H1 (cell line): ENCODE measurements at regions not wholly inside any gene's neighbourhood (a gene's known extent, or its start where the extent isn't known, plus 50 kb on each side); places are given as distances from the start of the nearest gene placed in this dataset.

ENCODE experiments used
- CTCF ChIA-PET: fragments of 300-600 bp; sonication (Branson Sonifier 250); formaldehyde crosslinking; loops from one replicate; lab custom pipeline; 2021; ENCODE audit not compliant: partially characterized antibody; lab: Charles Lee
- POLR2A ChIA-PET: fragments of 300-600 bp; sonication (Branson Sonifier 250); formaldehyde crosslinking; loops from one replicate; lab custom pipeline; 2021; ENCODE audit warnings: inconsistent platforms; ENCODE audit not compliant: partially characterized antibody; lab: Charles Lee
- DNase-seq, 2 experiments: peaks; one replicate each; pipeline versions ENCODE4 v3.0.0 to v3.0.0-alpha.2; 2010 to 2022; ENCODE audit warnings: low spot score in 2 of 2, low read depth in 1 of 2, mixed read lengths in 1 of 2
- FAIRE-seq: peaks from 2 replicates; lab custom pipeline; 2011; peaks lifted over from hg19 to GRCh38; lab: Jason Lieb, UNC
- H2AFZ ChIP-seq: 2 replicates; pipeline ENCODE4 v1.8.1; 2012; ENCODE audit warnings: low read length, inconsistent platforms
- H2AK5ac ChIP-seq: 2 replicates; pipeline ENCODE4 v1.6.1; 2013; ENCODE audit warnings: low read depth, low read length
- H2BK120ac ChIP-seq: replicated peaks from 2 replicates; pipeline ENCODE3; 2013; ENCODE audit warnings: low read depth, low read length, inconsistent platforms
- H2BK12ac ChIP-seq: 2 replicates; pipeline ENCODE4 v1.6.1; 2013; ENCODE audit warnings: low read depth, low read length
- H2BK15ac ChIP-seq: 2 replicates; pipeline ENCODE4 v1.6.1; 2013; ENCODE audit warnings: low read length
- H2BK20ac ChIP-seq: 2 replicates; pipeline ENCODE4 v1.6.1; 2013; ENCODE audit warnings: low read length
- H2BK5ac ChIP-seq: 2 replicates; pipeline ENCODE4 v1.6.1; 2013; ENCODE audit warnings: low read depth, low read length
- H3K14ac ChIP-seq: 2 replicates; pipeline ENCODE4 v1.6.1; 2013; ENCODE audit warnings: inconsistent platforms; ENCODE audit not compliant: insufficient read length
- H3K18ac ChIP-seq: 2 replicates; pipeline ENCODE4 v1.6.1; 2013; ENCODE audit warnings: low read length; ENCODE audit errors: extremely low read depth
- H3K23ac ChIP-seq: 2 replicates; pipeline ENCODE4 v1.6.1; 2013; ENCODE audit warnings: inconsistent platforms; ENCODE audit not compliant: insufficient read length
- H3K23me2 ChIP-seq: 2 replicates; pipeline ENCODE4 v1.6.1; 2013; ENCODE audit warnings: low read depth, low read length
- H3K27ac ChIP-seq: 2 replicates; pipeline ENCODE4 v1.6.1; 2011; ENCODE audit warnings: low read depth, low read length, inconsistent platforms
- H3K27me3 ChIP-seq, 4 experiments: replicated peaks in 1 of 4; 1 replicate in 1 of 4; 2 replicates in 3 of 4; pipeline versions ENCODE4 v1.6.1 to v1.8.1; 2011 to 2013; ENCODE audit warnings: low read length in 3 of 4, mild to moderate bottlenecking in 3 of 4, inconsistent platforms in 2 of 4, mixed read lengths in 2 of 4, moderate library complexity in 1 of 4; ENCODE audit not compliant: control insufficient read depth in 3 of 4, insufficient read depth in 3 of 4; ENCODE audit errors: extremely low read depth in 1 of 4
- H3K36me3 ChIP-seq, 4 experiments: 2 replicates each; pipeline versions ENCODE4 v1.6.1 to v1.8.1; 2011 to 2013; ENCODE audit warnings: mild to moderate bottlenecking in 4 of 4, low read length in 3 of 4, moderate library complexity in 2 of 4, control low read depth in 1 of 4, inconsistent platforms in 1 of 4; ENCODE audit not compliant: insufficient read depth in 4 of 4, control insufficient read depth in 2 of 4
- H3K4ac ChIP-seq: replicated peaks from 2 replicates; pipeline ENCODE3; 2013; ENCODE audit warnings: low read length, low read depth, mixed read lengths, inconsistent platforms; ENCODE audit not compliant: insufficient read length
- H3K4me1 ChIP-seq, 4 experiments: replicated peaks in 1 of 4; 1 replicate in 1 of 4; 2 replicates in 3 of 4; pipeline versions ENCODE4 v1.6.1 to v1.8.1; 2011 to 2013; ENCODE audit warnings: low read length in 3 of 4, inconsistent platforms in 2 of 4, mixed read lengths in 1 of 4; ENCODE audit not compliant: insufficient read depth in 4 of 4, control insufficient read depth in 3 of 4
- H3K4me2 ChIP-seq, 2 experiments: 2 replicates each; pipeline versions ENCODE4 v1.6.1 to v1.8.1; 2011 to 2013; ENCODE audit warnings: low read depth in 2 of 2, low read length in 2 of 2, control low read depth in 1 of 2, inconsistent platforms in 1 of 2, mild to moderate bottlenecking in 1 of 2; ENCODE audit not compliant: insufficient read depth in 1 of 2
- H3K4me3 ChIP-seq, 4 experiments: fragments of 200-600, 300-600 bp in 1 of 4; sonication (generic), shearing (Covaris generic), sonication (Bioruptor Twin) in 1 of 4; 2 replicates each; pipeline versions ENCODE4 v1.5.1 to v1.8.1; 2011 to 2016; ENCODE audit warnings: low read length in 4 of 4, low read depth in 3 of 4, control low read depth in 2 of 4, inconsistent platforms in 2 of 4, mild to moderate bottlenecking in 2 of 4, mixed read lengths in 1 of 4, moderate library complexity in 1 of 4; ENCODE audit not compliant: insufficient read depth in 2 of 4; ENCODE audit errors: extremely low read depth in 1 of 4
- H3K56ac ChIP-seq: replicated peaks from 2 replicates; pipeline ENCODE3; 2013; ENCODE audit warnings: low read depth, mild to moderate bottlenecking, mixed read lengths, low read length, inconsistent platforms; ENCODE audit not compliant: insufficient read length
- H3K79me1 ChIP-seq: 2 replicates; pipeline ENCODE4 v1.6.1; 2013; ENCODE audit warnings: low read depth, low read length, control low read depth
- H3K79me2 ChIP-seq, 2 experiments: 2 replicates each; pipeline versions ENCODE4 v1.6.1 to v1.8.1; 2012 to 2013; ENCODE audit warnings: low read length in 2 of 2, mild to moderate bottlenecking in 2 of 2, inconsistent platforms in 1 of 2; ENCODE audit not compliant: insufficient read depth in 2 of 2, control insufficient read depth in 1 of 2
- H3K9ac ChIP-seq, 4 experiments: replicated peaks in 1 of 4; 1 replicate in 1 of 4; 2 replicates in 3 of 4; pipeline versions ENCODE4 v1.6.1 to v1.8.1; 2011 to 2013; ENCODE audit warnings: low read depth in 3 of 4, low read length in 3 of 4, control low read depth in 2 of 4, mild to moderate bottlenecking in 2 of 4, moderate library complexity in 2 of 4, inconsistent platforms in 1 of 4; ENCODE audit errors: extremely low read depth in 1 of 4
- H3K9me3 ChIP-seq, 2 experiments: 2 replicates each; pipeline versions ENCODE4 v1.6.1 to v1.8.1; 2012 to 2013; ENCODE audit warnings: mild to moderate bottlenecking in 2 of 2, moderate library complexity in 2 of 2, control low read depth in 1 of 2, inconsistent platforms in 1 of 2, low read depth in 1 of 2, low read length in 1 of 2, mixed read lengths in 1 of 2; ENCODE audit not compliant: insufficient read depth in 2 of 2
- H4K20me1 ChIP-seq, 2 experiments: replicated peaks in 1 of 2; 2 replicates each; pipeline versions ENCODE3 to v1.8.1; 2011 to 2013; ENCODE audit warnings: inconsistent platforms in 2 of 2, low read length in 2 of 2, mild to moderate bottlenecking in 1 of 2; ENCODE audit not compliant: insufficient read depth in 2 of 2, control insufficient read depth in 1 of 2
- H4K5ac ChIP-seq: 2 replicates; pipeline ENCODE4 v1.6.1; 2013; ENCODE audit warnings: low read length, low read depth, mixed read lengths, inconsistent platforms; ENCODE audit not compliant: insufficient read length
- H4K8ac ChIP-seq: 2 replicates; pipeline ENCODE4 v1.8.0; 2013; ENCODE audit warnings: mild to moderate bottlenecking, moderate library complexity, low read length, inconsistent platforms; ENCODE audit not compliant: insufficient read depth; ENCODE audit errors: extremely low read depth
- H4K91ac ChIP-seq: replicated peaks from 2 replicates; pipeline ENCODE3; 2013; ENCODE audit warnings: low read length, mixed read lengths, inconsistent platforms; ENCODE audit not compliant: insufficient read length
- CBX8 ChIP-seq: fragments of 300-800, 300-1000 bp; sonication (generic); IDR thresholded peaks from 2 replicates; pipeline ENCODE4 v1.7.1; 2016; ENCODE audit warnings: low read depth, low read length, borderline replicate concordance
- FOSL1 ChIP-seq: IDR thresholded peaks from 2 replicates; pipeline ENCODE4 v1.6.1; 2011; ENCODE audit warnings: mild to moderate bottlenecking, low read depth, low read length, moderate library complexity; ENCODE audit not compliant: insufficient read depth
- GTF2F1 ChIP-seq: IDR thresholded peaks from 2 replicates; pipeline ENCODE4 v1.6.1; 2012; ENCODE audit warnings: low read depth, low read length, improper control_type of control experiment, borderline replicate concordance
- HDAC2 ChIP-seq, 2 experiments: fragments of 300-600 bp in 1 of 2; sonication (generic) in 1 of 2; IDR thresholded peaks; 2 replicates each; pipeline ENCODE4 v1.6.1; 2011 to 2012; ENCODE audit warnings: low read depth in 2 of 2, low read length in 2 of 2, mild to moderate bottlenecking in 2 of 2, moderate library complexity in 2 of 2, borderline replicate concordance in 1 of 2, inconsistent platforms in 1 of 2
- NANOG ChIP-seq: IDR thresholded peaks from 2 replicates; pipeline ENCODE4 v1.6.1; 2011; ENCODE audit warnings: low read length, low read depth, mild to moderate bottlenecking, inconsistent platforms; ENCODE audit not compliant: insufficient read depth, poor library complexity, severe bottlenecking
- SIN3A ChIP-seq, 2 experiments: IDR thresholded peaks in 1 of 2; conservative IDR thresholded peaks in 1 of 2; 2 replicates each; pipeline ENCODE4 v1.6.1; 2011 to 2012; ENCODE audit warnings: low read length in 2 of 2, improper control_type of control experiment in 1 of 2, low read depth in 1 of 2, mild to moderate bottlenecking in 1 of 2
- SUZ12 ChIP-seq: fragments of 200-600 bp; sonication (generic); IDR thresholded peaks from 2 replicates; pipeline ENCODE4 v1.6.1; 2012; ENCODE audit warnings: mild to moderate bottlenecking, inconsistent platforms, low read length, moderate library complexity, mixed read lengths
- TEAD4 ChIP-seq: IDR thresholded peaks from 2 replicates; pipeline ENCODE4 v1.6.1; 2012; ENCODE audit warnings: low read depth, low read length, inconsistent platforms, mixed read lengths
- WGBS, 2 experiments: shearing (Covaris generic) in 1 of 2; methylation state at CpG; one replicate each; pipeline versions ENCODE4 v1.1.6 to v1.1.7; 2013 to 2015; ENCODE audit warnings: low lambda C conversion rate in 2 of 2, mixed read lengths in 2 of 2, inconsistent platforms in 1 of 2, low coverage in 1 of 2, missing lambda C conversion rate in 1 of 2; ENCODE audit not compliant: insufficient replicate concordance in 2 of 2, insufficient coverage in 1 of 2, insufficient read length in 1 of 2; ENCODE audit errors: extremely low coverage in 1 of 2, missing lambda C conversion rate in 1 of 2; 5-methylcytosine and 5-hydroxymethylcytosine counted together

GRCh38 chrX:39654952-39655351 lies 442.8 kb downstream of the BCOR start:
- ChIA-PET POLR2A (interaction anchor here (0.7 to 1.5 kb wide), 3 partner anchors 13 to 117 kb away, joined by 3 to 4 read pairs (median 3); no protein-coding TSS in a partner anchor), CTCF (interaction anchor here (1.4 to 1.5 kb wide), 2 partner anchors 43 to 47 kb away, joined by 4 read pairs; no protein-coding TSS in a partner anchor)
- no peak overlapping the region for H3K23ac ChIP-seq
- H3K79me1 ChIP-seq = no peaks in the 10 kb centered on the region
- no peak overlapping the region for H4K8ac ChIP-seq
- no peak overlapping the region for H2BK12ac ChIP-seq
- H4K20me1 ChIP-seq = no peaks in the 10 kb centered on the region
- H3K4me3 ChIP-seq = peak overlapping the region in 1 of 4 experiments; percentile 43; a peak in 1 of 8 replicates
- peak overlapping the region; percentile 28 for H4K5ac ChIP-seq
- no peaks in the 10 kb centered on the region for H3K23me2 ChIP-seq
- no peak overlapping the region for H3K14ac ChIP-seq
- no peaks in the 10 kb centered on the region for H3K9me3 ChIP-seq
- H3K4me1 ChIP-seq = peaks cover 2 to 19% (median 7%) of the 10 kb centered on the region in 4 experiments
- H3K79me2 ChIP-seq = no peaks in the 10 kb centered on the region
- H2AK5ac ChIP-seq = peak overlapping the region; percentile 75; the same call in 1 of the 2 replicates
- peak overlapping the region; percentile 71 for H3K18ac ChIP-seq
- no peak overlapping the region for H2BK20ac ChIP-seq
- no peaks in the 10 kb centered on the region for H3K27me3 ChIP-seq
- DNase-seq (no peak), FAIRE-seq (no peak)
- no peak overlapping the region for H2BK15ac ChIP-seq
- peak overlapping the region; percentile 91 for H4K91ac ChIP-seq
- peak overlapping the region in 1 of 2 experiments; percentile 53; a peak in 2 of 4 replicates for H3K4me2 ChIP-seq
- H3K56ac ChIP-seq = no peak overlapping the region
- H2BK120ac ChIP-seq = peak overlapping the region; percentile 69
- H3K9ac ChIP-seq = no peak overlapping the region
- H2BK5ac ChIP-seq = no peak overlapping the region
- peak overlapping the region; percentile 77 for H3K4ac ChIP-seq
- H2AFZ ChIP-seq = no peak overlapping the region
- H3K36me3 ChIP-seq = no peaks in the 10 kb centered on the region
- WGBS, 2 experiments = 82% methylated on average over 3 of the region's 3 CpGs; no CpG with 5 or more reads in 1 of the 2 experiments
- peak overlapping the region; percentile 58; the same call in 1 of the 2 replicates for H3K27ac ChIP-seq
- TF ChIP-seq SUZ12 (no peak), GTF2F1 (no peak), SIN3A (conservative IDR thresholded peaks at IDR 0.05 in 1 of 2, IDR thresholded peaks at IDR 0.05 in 1 of 2; ENCODE audit: low read depth in 1 of 2, low read length in 2 of 2) (no peak), CBX8 (no peak), NANOG (no peak), TEAD4 (no peak), HDAC2 (IDR thresholded peaks at IDR 0.05; ENCODE audit: borderline replicate concordance in 1 of 2, low read depth in 2 of 2, low read length in 2 of 2) (no peak), FOSL1 (no peak)
